ENCODE measurements at regions not wholly inside any gene's neighbourhood (a gene's known extent, or its start where the extent isn't known, plus 50 kb on each side); places are given as distances from the start of the nearest gene placed in this dataset.

DNA sequence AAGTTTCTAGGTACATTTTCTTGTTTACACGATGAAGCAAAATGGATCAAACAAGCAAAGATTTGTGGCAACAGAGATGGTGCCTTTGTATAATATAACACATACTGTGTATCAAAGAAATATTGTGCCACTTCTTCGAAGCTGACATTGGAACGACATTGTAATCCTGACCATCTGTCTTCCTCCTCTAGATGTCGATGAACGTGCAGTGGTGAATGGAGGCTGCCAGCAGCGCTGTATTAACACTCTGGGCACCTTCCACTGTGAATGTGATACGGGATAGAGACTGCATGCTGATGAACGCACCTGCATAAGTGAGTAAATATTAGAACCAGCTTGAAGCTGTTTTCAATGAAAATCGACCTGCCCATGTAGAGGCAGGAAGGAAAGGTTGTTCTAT, 613.3 kb upstream of the GOLIM4 start:
- TF ChIP-seq, protein P1, sequence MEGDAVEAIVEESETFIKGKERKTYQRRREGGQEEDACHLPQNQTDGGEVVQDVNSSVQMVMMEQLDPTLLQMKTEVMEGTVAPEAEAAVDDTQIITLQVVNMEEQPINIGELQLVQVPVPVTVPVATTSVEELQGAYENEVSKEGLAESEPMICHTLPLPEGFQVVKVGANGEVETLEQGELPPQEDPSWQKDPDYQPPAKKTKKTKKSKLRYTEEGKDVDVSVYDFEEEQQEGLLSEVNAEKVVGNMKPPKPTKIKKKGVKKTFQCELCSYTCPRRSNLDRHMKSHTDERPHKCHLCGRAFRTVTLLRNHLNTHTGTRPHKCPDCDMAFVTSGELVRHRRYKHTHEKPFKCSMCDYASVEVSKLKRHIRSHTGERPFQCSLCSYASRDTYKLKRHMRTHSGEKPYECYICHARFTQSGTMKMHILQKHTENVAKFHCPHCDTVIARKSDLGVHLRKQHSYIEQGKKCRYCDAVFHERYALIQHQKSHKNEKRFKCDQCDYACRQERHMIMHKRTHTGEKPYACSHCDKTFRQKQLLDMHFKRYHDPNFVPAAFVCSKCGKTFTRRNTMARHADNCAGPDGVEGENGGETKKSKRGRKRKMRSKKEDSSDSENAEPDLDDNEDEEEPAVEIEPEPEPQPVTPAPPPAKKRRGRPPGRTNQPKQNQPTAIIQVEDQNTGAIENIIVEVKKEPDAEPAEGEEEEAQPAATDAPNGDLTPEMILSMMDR (IDR thresholded peaks at IDR 0.05; ENCODE audit: insufficient read depth, low read depth, low read length): no peak
- no peak for TF ChIP-seq EZH2 (IDR thresholded peaks at IDR 0.05; ENCODE audit: insufficient read depth, low read length)
